Adrenal gland (tissue), 9 donors: ENCODE measurements at regions not wholly inside any gene's neighbourhood (a gene's known extent, or its start where the extent isn't known, plus 50 kb on each side); places are given as distances from the start of the nearest gene placed in this dataset.

Experiments
- DNase-seq, 7 donors: peaks; one replicate each; pipeline ENCODE4 v3.0.0-alpha.2; 2019 to 2020
- H3K27ac ChIP-seq, 5 donors: fragments of 200-600 bp; sonication (generic) in 4 of 5; 1 replicate in 3 of 5; 2 replicates in 2 of 5; pipeline versions ENCODE4 v1.5.1 to v1.8.0; 2016 to 2020; ENCODE audit warnings: mild to moderate bottlenecking in 1 of 5
- H3K27me3 ChIP-seq: fragments of 200-600 bp; 2 replicates; pipeline ENCODE4 v1.8.0; 2021
- H3K36me3 ChIP-seq, 2 donors: fragments of 200-600 bp; replicated peaks in 1 of 2; 1 replicate in 1 of 2; 2 replicates in 1 of 2; pipeline versions ENCODE4 v1.5.1 to v1.8.0; 2018 to 2022
- H3K4me1 ChIP-seq, 2 donors: fragments of 200-600 bp; replicated peaks in 1 of 2; 1 replicate in 1 of 2; 2 replicates in 1 of 2; pipeline versions ENCODE4 v1.5.1 to v1.8.0; 2018 to 2021
- H3K4me3 ChIP-seq, 4 donors: fragments of 200-600 bp; sonication (generic) in 3 of 4; one replicate each; pipeline ENCODE4 v1.5.1; 2016 to 2018
- H3K9me3 ChIP-seq, 3 donors: fragments of 200-600 bp; sonication (generic) in 1 of 3; replicated peaks in 1 of 3; 1 replicate in 2 of 3; 2 replicates in 1 of 3; pipeline versions ENCODE4 v1.5.1 to v1.8.0; 2016 to 2021
- CTCF ChIP-seq, 6 experiments: fragments of 450-650 bp in 4 of 6; fragments of 200-600 bp in 2 of 6; sonication (generic) in 1 of 6; IDR thresholded peaks; 1 replicate in 5 of 6; 2 replicates in 1 of 6; pipeline versions ENCODE4 v1.5.1 to v1.8.0; 2016 to 2021; ENCODE audit warnings: antibody characterized with exemption in 6 of 6, mild to moderate bottlenecking in 2 of 6, moderate library complexity in 1 of 6
- POLR2A ChIP-seq, 2 donors: fragments of 450-650 bp; IDR thresholded peaks; one replicate each; pipeline ENCODE4 v1.6.1; 2017; ENCODE audit warnings: antibody characterized with exemption in 2 of 2, mild to moderate bottlenecking in 2 of 2, moderate library complexity in 1 of 2
- WGBS, 4 donors: extraction: QIAGEN DNeasy Blood & Tissue Kit in 2 of 4; methylation state at CpG; one replicate each; pipeline versions ENCODE4 v1.1.5 to v1.1.7; 2013 to 2017; 5-methylcytosine and 5-hydroxymethylcytosine counted together
- intact Hi-C, 2 donors: fragments of 100-400 bp; cut with DNase I; formaldehyde crosslinking; loops; one replicate each; pipeline versions ENCODE4 v1.14.1 to v1.15.0; 2022 to 2023
- donor health status: healthy with polysubstance abuse.
- donor health status: Bipolar disorder and iron deficiency.
- donor health status: DM: yes; HTN: yes; CAD: no.
- donor health status: DM: no; HTN: no; CAD: no.
- donor health status: DM: no; HTN: no; CAD: no.

- H3K27me3 ChIP-seq, result no peaks in the 10 kb centered on the region
- H3K27ac ChIP-seq, result no peak overlapping the region
- H3K4me1 ChIP-seq, result no peaks in the 10 kb centered on the region
- no peak for DNase-seq
- no peak overlapping the region for H3K4me3 ChIP-seq
- no peaks in the 10 kb centered on the region for H3K9me3 ChIP-seq
- 57 to 71% (median 62%) methylated on average over 11 of the region's 11 CpGs for WGBS, 4 donors
- intact Hi-C loops, result no loop called here
- no peaks in the 10 kb centered on the region for H3K36me3 ChIP-seq
- TF ChIP-seq CTCF (IDR thresholded peaks at IDR 0.05) (no peak), POLR2A (IDR thresholded peaks at IDR 0.05) (no peak)
These were observed 386.8 kb upstream of the ADARB2 start for GRCh38 chr10:2124135-2124534.

DNA sequence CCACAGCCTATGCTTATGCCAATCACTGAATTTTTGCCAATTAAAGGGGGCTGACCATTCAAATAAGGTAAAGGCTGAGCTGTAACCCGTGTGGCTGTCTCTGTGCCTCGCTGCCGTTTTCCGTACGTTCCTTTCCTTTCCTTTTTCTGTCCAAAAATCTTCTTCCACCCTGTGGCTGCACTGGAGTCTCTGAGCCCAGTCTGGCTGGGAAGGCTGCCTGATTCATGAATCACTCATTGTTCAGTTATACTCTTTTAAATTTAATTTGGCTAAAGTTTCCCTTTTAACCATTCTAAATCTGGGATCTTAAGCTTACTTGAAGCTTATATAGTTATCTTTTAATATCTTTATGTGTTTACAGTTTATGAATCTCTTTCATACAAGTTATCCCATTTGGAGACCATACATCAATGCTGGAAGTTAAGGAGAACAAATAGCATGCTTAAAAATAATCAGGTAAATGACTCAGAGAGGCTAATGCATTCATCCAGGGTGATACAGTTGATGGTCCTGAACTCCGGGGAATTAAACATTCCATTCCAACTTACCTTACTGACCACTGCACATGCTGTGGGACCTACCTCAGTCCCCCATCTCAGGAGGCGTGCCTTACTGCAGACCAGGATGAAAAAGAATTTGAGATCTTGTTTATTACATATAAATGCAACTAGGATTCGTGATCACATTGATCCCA is 385.3 kb upstream of the ADARB2 start:
- no peak for DNase-seq
- Histone ChIP-seq H3K36me3 (no peaks in the 10 kb centered on the region), H3K9me3 (no peaks in the 10 kb centered on the region), H3K4me1 (no peaks in the 10 kb centered on the region), H3K27me3 (no peaks in the 10 kb centered on the region), H3K4me3 (no peak overlapping the region), H3K27ac (no peak overlapping the region)
- intact Hi-C loops, result no loop called here
- 67 to 78% (median 68%) methylated on average over 8 of the region's 8 CpGs for WGBS, 4 donors
- TF ChIP-seq CTCF (IDR thresholded peaks at IDR 0.05) (no peak), POLR2A (IDR thresholded peaks at IDR 0.05) (no peak)

DNA sequence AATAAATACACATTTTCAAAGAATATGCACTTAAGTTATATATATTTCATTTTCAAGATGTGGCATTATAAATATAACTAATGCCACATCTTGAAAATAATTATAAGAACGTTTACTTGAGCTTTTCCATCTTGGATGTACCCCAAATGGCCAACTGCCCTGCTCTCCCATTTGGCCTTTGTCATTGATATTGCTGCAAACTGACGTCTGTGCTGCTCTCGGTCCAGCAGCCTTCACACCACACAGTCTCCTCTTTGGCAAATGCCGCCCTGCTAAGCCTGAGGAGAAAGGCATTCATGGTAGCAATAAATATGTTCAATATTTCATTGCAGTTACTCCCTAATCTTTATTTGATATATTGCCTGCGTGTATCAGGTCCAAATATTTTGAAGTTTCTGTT is 384.6 kb upstream of the ADARB2 start:
- WGBS, 4 donors, result 24 to 41% (median 34%) methylated on average over 5 of the region's 5 CpGs
- no peak overlapping the region for H3K27ac ChIP-seq
- no peaks in the 10 kb centered on the region for H3K27me3 ChIP-seq
- TF ChIP-seq POLR2A (IDR thresholded peaks at IDR 0.05) (no peak), CTCF (IDR thresholded peaks at IDR 0.05) (no peak)
- no peaks in the 10 kb centered on the region for H3K36me3 ChIP-seq
- no peaks in the 10 kb centered on the region for H3K4me1 ChIP-seq
- no peaks in the 10 kb centered on the region for H3K9me3 ChIP-seq
- no peak for DNase-seq
- no peak overlapping the region for H3K4me3 ChIP-seq
- intact Hi-C loops, result no loop called here

DNA sequence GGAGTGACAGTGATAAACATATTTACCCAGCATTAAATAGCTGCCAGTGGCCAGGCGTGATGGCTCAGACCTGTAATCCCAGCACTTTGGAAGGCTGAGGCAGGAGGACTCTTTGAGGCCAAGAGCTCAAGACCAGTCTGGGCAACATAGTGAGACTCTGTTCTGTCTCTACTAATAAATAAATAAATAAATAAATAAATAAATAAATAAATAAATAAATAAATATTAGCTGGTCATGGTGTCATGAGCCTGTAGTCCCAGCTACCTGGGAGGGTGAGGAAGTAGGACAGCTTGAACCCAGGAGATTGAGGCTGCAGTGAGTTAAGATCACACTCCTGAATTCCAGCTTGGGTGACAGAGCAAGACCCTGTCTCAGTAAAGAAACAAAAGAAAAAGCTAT is 384.0 kb upstream of the ADARB2 start:
- intact Hi-C loops, result no loop called here
- no peak for DNase-seq
- WGBS, 4 donors, result 61 to 76% (median 71%) methylated on average over 1 of the region's 1 CpG

More for the DNA sequence above, 384.0 kb upstream of the ADARB2 start:
- no peaks in the 10 kb centered on the region for H3K4me1 ChIP-seq
- H3K27ac ChIP-seq, result no peak overlapping the region
- no peaks in the 10 kb centered on the region for H3K9me3 ChIP-seq
- H3K27me3 ChIP-seq, result no peaks in the 10 kb centered on the region
- H3K4me3 ChIP-seq, result no peak overlapping the region
- TF ChIP-seq POLR2A (IDR thresholded peaks at IDR 0.05), result no peak
- no peak for TF ChIP-seq CTCF (IDR thresholded peaks at IDR 0.05)
- no peaks in the 10 kb centered on the region for H3K36me3 ChIP-seq
